Suprapubic skin (tissue), 4 donors: ENCODE measurements at regions not wholly inside any gene's neighbourhood (a gene's known extent, or its start where the extent isn't known, plus 50 kb on each side); places are given as distances from the start of the nearest gene placed in this dataset.

Source experiments
- DNase-seq, 2 donors: peaks; one replicate each; pipeline ENCODE4 v3.0.0-alpha.2; 2019; ENCODE audit warnings: low spot score in 2 of 2
- H3K27ac ChIP-seq: fragments of 200-600 bp; sonication (generic); one replicate; pipeline ENCODE4 v1.5.1; 2019
- H3K27me3 ChIP-seq: fragments of 200-600 bp; sonication (generic); one replicate; pipeline ENCODE4 v1.5.1; 2019
- H3K36me3 ChIP-seq: fragments of 200-600 bp; sonication (generic); one replicate; pipeline ENCODE4 v1.5.1; 2019
- H3K4me1 ChIP-seq: fragments of 200-600 bp; sonication (generic); one replicate; pipeline ENCODE4 v1.5.1; 2019
- H3K4me3 ChIP-seq: fragments of 200-600 bp; sonication (generic); one replicate; pipeline ENCODE4 v1.5.1; 2019; ENCODE audit warnings: mild to moderate bottlenecking
- H3K9me3 ChIP-seq: fragments of 200-600 bp; sonication (generic); one replicate; pipeline ENCODE4 v1.5.1; 2019
- EP300 ChIP-seq: sonication (generic); formaldehyde crosslinking; IDR thresholded peaks from one replicate; pipeline ENCODE4 v1.6.1; 2017; ENCODE audit warnings: antibody characterized with exemption
- POLR2A ChIP-seq, 2 donors: fragments of 450-650 bp; IDR thresholded peaks; one replicate each; pipeline ENCODE4 v1.6.1; 2017; ENCODE audit warnings: antibody characterized with exemption in 2 of 2, mild to moderate bottlenecking in 2 of 2, moderate library complexity in 2 of 2
- POLR2AphosphoS5 ChIP-seq, 3 donors: sonication (generic); formaldehyde crosslinking; IDR thresholded peaks; one replicate each; pipeline ENCODE4 v1.6.1; 2017; ENCODE audit warnings: antibody characterized with exemption in 3 of 3
- WGBS: methylation state at CpG from one replicate; pipeline ENCODE4 v1.1.5; 2018; 5-methylcytosine and 5-hydroxymethylcytosine counted together
- TF ChIP-seq, protein P1 (sequence below), 2 donors: fragments of 200-600 bp in 1 of 2; fragments of 450-650 bp in 1 of 2; sonication (generic) in 1 of 2; IDR thresholded peaks; one replicate each; pipeline ENCODE4 v1.5.1; 2016 to 2019; ENCODE audit warnings: antibody characterized with exemption in 2 of 2, mild to moderate bottlenecking in 1 of 2, moderate library complexity in 1 of 2

DNA sequence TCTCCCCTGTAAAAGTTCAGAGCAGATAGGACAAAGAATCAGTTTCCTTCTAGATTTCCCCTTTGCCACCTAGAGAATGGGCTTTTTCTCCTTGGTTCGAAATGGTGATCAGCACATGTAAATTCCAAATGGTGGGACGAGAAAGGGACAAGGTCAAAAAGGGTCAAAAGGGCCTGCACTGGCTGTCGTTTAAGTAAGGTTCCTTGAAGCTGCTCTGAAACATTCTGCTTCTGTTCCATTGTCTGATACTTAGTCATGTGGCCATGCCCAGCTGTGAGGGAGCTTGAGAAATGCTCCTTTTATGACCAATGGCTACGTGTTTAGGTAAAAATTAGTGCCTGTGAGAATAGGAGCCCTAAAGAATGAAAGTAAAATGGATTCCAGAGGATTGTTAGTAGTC lies 165.9 kb upstream of the CENPE start:
- TF ChIP-seq POLR2AphosphoS5 (IDR thresholded peaks at IDR 0.05) (no peak), EP300 (no peak), POLR2A (IDR thresholded peaks at IDR 0.05) (no peak)
- TF ChIP-seq, protein P1, sequence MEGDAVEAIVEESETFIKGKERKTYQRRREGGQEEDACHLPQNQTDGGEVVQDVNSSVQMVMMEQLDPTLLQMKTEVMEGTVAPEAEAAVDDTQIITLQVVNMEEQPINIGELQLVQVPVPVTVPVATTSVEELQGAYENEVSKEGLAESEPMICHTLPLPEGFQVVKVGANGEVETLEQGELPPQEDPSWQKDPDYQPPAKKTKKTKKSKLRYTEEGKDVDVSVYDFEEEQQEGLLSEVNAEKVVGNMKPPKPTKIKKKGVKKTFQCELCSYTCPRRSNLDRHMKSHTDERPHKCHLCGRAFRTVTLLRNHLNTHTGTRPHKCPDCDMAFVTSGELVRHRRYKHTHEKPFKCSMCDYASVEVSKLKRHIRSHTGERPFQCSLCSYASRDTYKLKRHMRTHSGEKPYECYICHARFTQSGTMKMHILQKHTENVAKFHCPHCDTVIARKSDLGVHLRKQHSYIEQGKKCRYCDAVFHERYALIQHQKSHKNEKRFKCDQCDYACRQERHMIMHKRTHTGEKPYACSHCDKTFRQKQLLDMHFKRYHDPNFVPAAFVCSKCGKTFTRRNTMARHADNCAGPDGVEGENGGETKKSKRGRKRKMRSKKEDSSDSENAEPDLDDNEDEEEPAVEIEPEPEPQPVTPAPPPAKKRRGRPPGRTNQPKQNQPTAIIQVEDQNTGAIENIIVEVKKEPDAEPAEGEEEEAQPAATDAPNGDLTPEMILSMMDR (IDR thresholded peaks at IDR 0.05): no peak
- Histone ChIP-seq H3K4me3 (no peak overlapping the region), H3K36me3 (no peaks in the 10 kb centered on the region), H3K9me3 (peaks cover 11% of the 10 kb centered on the region), H3K4me1 (no peaks in the 10 kb centered on the region), H3K27ac (no peak overlapping the region), H3K27me3 (no peaks in the 10 kb centered on the region)
- 46% methylated on average over 4 of the region's 4 CpGs for WGBS
- no peak for DNase-seq

DNA sequence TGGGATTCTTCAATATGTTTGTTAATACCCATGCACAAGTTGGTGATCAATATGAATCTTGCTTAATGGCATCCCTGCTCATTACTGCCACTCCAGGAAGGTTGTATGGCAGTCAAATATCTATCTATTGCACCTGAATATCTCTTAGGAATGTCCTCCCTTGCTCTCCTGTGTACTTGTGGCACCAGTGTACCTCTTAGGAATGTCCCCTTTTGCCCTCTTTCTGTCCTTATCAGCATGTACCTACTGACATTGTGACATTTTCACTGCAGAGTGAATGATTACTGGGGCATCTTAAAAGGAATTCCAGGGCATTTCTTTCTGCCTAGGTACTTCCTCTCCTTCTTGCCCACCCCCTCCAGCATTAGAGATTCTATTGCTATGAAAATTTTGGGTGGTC lies 163.8 kb upstream of the CENPE start:
- Histone ChIP-seq H3K9me3 (peaks cover 11% of the 10 kb centered on the region), H3K36me3 (no peaks in the 10 kb centered on the region), H3K27me3 (no peaks in the 10 kb centered on the region), H3K4me3 (no peak overlapping the region), H3K27ac (no peak overlapping the region), H3K4me1 (no peaks in the 10 kb centered on the region)
- no peak for DNase-seq
- TF ChIP-seq POLR2A (IDR thresholded peaks at IDR 0.05): no peak
- no peak for TF ChIP-seq EP300
- TF ChIP-seq, protein P1 (IDR thresholded peaks at IDR 0.05): no peak
- TF ChIP-seq POLR2AphosphoS5 (IDR thresholded peaks at IDR 0.05): no peak

DNA sequence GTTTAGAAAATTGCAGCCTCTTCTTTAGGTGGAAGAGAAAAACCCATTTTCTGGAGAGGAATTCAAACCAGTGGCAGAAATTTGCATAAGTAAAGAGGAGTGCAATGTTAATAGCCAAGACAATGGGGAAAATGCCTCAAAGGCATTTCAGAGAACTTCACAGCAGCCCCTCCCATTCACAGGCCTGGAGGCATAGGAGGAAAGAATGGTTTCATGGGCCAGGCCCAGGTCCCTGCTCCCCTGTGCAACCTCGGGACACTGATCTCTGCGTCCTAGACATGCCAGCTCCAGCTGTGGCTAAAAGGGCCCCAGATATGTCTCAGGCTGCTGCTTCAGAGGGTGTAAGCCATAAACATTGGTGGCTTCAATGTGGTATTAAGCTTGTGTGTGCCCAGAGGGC lies 161.8 kb upstream of the CENPE start:
- H3K4me3 ChIP-seq: no peak overlapping the region
- DNase-seq: no peak
- peaks cover 11% of the 10 kb centered on the region for H3K9me3 ChIP-seq
- no peak for TF ChIP-seq POLR2AphosphoS5 (IDR thresholded peaks at IDR 0.05)
- no peak for TF ChIP-seq EP300
- TF ChIP-seq, protein P1 (IDR thresholded peaks at IDR 0.05): no peak
- TF ChIP-seq POLR2A (IDR thresholded peaks at IDR 0.05): no peak
- no peak overlapping the region for H3K27ac ChIP-seq
- no peaks in the 10 kb centered on the region for H3K27me3 ChIP-seq
- no peaks in the 10 kb centered on the region for H3K36me3 ChIP-seq
- no peaks in the 10 kb centered on the region for H3K4me1 ChIP-seq
- whole genome bisulfite sequencing: 56% methylated on average over 2 of the region's 2 CpGs

DNA sequence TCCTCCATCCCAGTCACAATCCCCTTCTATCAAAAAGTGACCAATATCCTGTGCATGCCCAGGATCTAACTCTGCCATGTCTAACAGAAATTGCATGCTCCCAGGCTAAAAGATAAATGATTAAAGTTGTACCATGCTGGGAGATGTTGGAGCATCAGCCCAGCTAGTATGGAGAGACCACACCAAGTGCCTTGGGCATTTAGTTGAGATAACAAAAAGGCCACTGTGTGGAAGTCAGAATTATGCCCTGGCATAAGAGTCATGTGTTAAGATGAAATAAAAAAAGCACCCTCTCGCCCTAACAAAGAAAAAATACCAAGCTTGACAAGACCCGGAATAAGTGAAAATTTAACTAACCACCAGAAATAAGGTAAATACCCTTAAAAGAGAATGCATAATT lies 155.9 kb upstream of the CENPE start:
- Histone ChIP-seq H3K4me1 (no peaks in the 10 kb centered on the region), H3K27me3 (no peaks in the 10 kb centered on the region), H3K9me3 (no peaks in the 10 kb centered on the region), H3K27ac (no peak overlapping the region), H3K36me3 (no peaks in the 10 kb centered on the region), H3K4me3 (no peak overlapping the region)
- no peak for DNase-seq
- WGBS: 85% methylated on average over 2 of the region's 2 CpGs
- no peak for TF ChIP-seq POLR2AphosphoS5 (IDR thresholded peaks at IDR 0.05)
- TF ChIP-seq POLR2A (IDR thresholded peaks at IDR 0.05): no peak
- TF ChIP-seq, protein P1 (IDR thresholded peaks at IDR 0.05): no peak
- TF ChIP-seq EP300: no peak

DNA sequence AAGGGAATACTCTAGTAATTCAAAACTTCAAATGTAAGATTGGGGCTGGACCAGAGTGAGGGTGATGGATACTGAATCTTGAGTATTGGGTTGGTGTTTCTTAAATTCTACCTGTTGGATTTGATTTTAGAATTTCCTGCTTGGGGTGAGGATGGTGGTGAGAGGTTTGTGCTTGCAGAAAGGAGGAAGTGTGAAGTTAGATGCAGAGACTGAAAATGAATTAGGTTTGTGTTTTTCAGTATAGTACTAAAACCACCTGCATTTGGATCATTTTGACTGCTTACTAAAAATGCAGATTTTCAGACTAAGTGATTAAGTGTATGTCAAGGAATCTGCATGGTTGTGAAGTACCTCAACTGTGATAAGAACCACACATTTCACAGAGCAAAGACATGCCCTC lies 131.5 kb upstream of the CENPE start:
- no peaks in the 10 kb centered on the region for H3K4me1 ChIP-seq
- DNase-seq: no peak
- TF ChIP-seq EP300 (no peak), POLR2AphosphoS5 (IDR thresholded peaks at IDR 0.05) (no peak), POLR2A (IDR thresholded peaks at IDR 0.05) (no peak)
- TF ChIP-seq, protein P1 (IDR thresholded peaks at IDR 0.05): no peak
- no peaks in the 10 kb centered on the region for H3K9me3 ChIP-seq
- H3K27me3 ChIP-seq: no peaks in the 10 kb centered on the region
- no peak overlapping the region for H3K27ac ChIP-seq
- H3K36me3 ChIP-seq: no peaks in the 10 kb centered on the region
- no peak overlapping the region for H3K4me3 ChIP-seq
